HG03025 (cell line): ENCODE measurements at regions not wholly inside any gene's neighbourhood (a gene's known extent, or its start where the extent isn't known, plus 50 kb on each side); places are given as distances from the start of the nearest gene placed in this dataset.
"Not testable (repeated sequence)": the region's sequence is repeated elsewhere in the genome, so short reads cannot be mapped to it uniquely, and the experiment has no call there.

ENCODE experiments used
- ATAC-seq: cut with Tn5 transposase; IDR thresholded peaks from one replicate; pipeline ENCODE4 v1.9.1; 2021; ENCODE audit warnings: mild to moderate bottlenecking, moderate library complexity; ENCODE audit not compliant: unreplicated experiment, low FRiP score

DNA sequence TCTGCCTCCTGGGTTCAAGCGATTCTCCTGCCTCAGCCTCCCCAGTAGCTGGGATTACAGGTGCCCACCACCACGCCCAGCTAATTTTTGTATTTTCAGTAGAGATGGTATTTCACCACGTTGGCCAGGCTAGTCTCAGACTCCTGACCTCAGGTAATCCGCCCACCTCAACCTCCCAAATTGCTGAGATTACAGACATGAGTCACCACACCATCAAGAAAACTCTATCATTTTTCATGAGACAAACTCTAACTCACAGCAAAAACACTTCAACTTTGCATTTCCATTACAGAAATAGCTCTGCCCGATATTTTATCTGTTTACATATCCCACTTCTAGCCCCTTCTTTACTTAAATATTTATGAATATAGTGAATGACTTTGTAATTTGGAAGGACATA lies 561.1 kb downstream of the TMX3 start:
- ATAC-seq: not testable (repeated sequence)

DNA sequence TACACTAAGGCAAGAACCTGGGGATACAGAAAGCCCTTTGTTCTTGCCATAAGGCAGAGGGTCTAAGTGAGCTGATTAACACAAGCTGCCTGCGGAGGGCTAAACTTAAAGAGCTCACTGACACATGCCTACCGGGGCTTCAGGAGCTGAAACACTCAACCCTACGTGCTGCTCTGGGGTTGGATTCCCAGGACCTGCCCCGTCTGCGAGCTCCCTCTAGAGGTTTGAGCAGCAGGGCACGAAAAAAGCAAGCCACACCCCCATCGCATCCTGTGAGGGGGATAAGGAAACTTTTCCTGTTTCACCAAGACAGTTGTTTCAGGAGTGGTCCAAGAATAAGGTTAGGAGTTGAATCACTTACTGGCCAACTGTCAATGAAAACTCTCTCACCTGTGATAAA lies 562.1 kb downstream of the TMX3 start:
- no peak for ATAC-seq

DNA sequence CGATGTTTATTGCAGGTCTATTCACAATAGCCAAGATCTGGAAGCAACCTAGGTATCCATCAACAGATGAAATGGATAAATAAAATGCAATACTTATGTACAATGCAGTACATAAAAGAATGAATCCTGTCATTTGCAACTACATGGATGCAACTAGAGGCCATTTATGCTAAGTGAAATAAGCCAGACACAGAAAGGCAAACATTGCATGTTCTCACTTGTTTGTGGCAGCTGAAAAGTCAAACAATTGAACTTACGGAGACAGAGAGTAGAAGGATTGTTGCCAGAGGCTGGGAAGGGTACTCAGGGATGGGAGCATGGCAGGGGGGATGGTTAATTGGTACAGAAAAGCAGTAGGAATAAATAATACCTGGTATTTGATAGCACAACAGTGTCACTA lies 563.9 kb downstream of the TMX3 start:
- no peak for ATAC-seq

DNA sequence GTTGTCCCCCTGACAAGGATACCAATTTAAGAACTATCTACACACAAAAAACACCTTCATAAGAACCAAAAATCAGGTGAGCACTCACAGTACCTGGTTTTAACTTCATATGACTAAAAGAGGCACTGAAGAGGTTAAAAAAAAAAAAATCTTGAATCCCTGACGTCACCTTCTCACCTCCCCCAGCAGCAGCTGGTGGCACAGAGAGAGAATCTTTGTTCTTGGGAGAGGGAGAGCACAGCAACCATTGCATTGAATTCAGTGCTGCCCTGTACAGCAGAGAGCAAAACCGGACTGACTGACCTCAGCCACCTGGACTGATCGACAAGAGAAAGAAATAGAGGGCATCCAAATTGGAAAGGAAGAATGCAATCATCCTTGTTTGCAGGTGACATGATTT lies 566.0 kb downstream of the TMX3 start:
- ATAC-seq: no peak

DNA sequence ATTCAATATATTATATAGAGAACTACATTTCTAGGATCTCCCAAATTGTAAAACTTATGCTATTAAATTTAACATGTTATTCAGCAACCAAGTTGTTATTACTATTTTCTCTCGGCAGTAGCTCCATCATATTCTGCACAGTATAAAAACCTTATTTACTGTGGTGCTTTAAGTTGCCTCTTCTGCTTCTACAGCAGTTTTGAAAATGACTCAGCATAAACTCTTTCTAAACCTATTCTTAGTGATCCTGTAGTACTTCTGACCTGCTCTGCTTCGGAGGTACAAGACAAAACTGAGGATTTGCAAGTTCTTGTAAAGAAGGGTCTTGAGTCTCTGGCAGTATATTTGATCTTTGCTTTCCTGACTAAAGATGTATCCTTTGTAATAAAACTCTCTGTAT lies 567.2 kb downstream of the TMX3 start:
- ATAC-seq: no peak

DNA sequence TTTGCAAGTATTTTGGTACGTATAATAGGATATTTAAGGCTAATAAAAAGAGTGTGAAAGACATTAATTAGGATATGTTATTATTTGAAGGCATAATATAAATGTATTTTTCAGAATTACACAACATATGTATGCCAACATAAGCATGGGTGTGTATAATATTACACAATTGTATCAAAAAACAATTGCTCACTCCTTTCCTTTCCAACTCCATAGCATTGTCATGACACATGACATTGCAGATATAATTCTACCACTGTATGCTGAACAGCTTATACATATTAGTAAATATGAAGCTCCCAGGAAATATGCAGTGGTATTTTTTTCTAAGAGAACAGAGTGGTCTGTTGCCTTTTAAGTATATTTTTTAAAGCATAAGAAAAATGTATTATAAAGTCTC lies 593.1 kb downstream of the TMX3 start:
- ATAC-seq: no peak

DNA sequence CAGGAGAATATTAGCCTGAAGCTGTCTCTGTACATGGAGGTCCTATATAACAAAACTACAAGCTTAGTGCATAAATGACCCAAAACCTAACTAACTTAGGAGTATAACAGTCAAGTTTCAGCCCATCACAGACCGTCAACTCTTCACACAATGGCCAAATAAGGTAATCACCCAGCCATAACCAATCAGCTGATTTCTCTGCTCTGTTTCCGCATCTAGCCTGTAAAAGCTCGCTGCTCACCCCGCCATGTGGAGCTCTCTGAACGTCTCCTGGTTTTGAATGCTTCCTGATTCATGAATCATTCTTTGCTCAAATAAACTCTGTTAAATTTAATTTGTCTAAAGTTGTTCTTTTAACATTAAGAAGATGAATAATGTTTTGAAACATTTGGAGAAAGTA lies 593.6 kb downstream of the TMX3 start:
- no peak for ATAC-seq

DNA sequence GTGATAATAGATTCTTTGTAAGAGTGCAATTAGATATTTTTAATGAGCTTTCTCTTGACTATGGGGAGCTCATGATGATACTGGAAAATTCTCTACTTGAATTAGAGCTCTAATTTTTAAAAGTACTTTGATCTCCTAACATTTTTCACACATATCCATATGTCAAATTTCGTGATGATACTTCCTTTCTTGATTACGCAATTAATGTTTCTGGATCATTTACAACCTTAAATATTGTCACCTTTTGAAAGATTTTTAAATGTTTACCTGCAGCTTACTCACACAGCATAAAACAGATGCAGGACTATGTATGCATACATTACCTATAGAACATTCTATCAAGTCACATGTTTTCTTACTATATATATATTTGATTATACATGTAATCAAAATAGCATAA lies 598.5 kb upstream of the DSEL start:
- no peak for ATAC-seq

DNA sequence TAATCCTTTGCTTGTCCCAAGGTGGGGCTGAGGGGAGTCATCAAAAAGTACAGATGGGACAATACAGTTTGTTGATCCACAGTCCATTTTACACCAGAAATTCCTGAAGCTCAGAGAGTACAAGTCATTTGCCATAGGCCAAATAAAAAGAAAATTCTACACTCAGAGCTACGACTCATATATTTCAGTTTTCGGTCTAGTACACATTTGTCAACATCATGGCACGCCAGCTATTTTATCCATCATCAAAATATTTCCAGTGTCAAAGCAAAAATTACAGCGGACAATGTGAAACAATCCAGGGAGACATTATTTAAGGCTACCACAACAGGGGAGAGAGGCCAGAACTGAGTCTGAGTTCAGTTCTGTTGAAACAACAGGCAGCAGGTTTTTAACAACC lies 587.5 kb upstream of the DSEL start:
- no peak for ATAC-seq

DNA sequence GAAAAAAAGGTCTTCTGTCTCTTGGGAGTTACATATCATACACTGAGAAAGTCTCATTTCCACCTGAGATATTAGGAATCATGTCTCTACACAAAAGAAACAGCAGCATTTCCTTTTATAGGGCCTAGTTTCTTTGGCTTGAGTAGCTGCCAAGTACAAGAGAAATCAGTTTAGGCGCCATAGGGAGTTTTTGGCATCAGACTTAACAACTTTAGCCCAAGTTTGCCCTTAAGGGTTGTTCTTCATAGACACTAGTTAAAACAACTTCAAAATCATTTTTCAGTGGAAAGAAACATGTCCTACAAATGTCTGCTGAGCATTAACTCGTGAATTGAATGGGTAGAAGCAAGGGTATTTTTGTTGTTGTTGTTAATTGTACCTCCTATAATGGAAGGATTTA lies 587.0 kb upstream of the DSEL start:
- no peak for ATAC-seq

DNA sequence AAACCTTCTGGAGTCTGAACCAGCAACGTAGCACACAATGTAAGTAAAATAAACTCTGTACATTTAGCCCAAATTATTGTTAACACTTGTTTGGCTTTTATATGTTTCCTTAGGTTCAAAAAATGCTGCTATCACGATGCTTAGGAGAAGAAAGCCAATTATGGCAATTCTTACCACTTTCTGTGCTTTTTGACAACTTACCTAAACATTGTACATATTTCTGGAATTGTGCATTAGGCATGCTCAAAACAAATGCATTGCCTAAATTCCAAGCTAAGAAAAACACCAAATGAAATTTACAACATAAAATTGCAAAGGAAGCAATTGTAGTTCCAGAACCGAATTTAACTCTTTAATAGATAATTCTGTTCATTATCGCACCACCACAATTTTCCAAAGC lies 585.6 kb upstream of the DSEL start:
- no peak for ATAC-seq

DNA sequence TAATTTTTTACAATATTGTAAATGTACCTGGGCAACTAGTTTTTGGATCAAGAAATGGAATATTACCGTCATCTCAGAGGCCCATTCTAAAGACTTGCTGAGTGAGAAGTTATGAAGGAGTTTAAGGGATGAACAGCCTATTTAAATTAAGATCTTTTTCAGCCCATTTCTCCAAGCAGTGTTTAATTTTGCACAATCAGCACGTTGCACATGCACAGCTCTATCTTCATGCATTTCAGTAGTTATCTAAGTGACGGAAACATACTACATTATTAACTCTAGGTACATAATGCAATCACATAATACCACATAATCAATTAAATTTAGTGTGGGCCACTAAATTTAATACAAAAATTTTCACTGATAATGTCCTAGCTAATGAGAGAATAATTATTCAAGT lies 582.1 kb upstream of the DSEL start:
- no peak for ATAC-seq

DNA sequence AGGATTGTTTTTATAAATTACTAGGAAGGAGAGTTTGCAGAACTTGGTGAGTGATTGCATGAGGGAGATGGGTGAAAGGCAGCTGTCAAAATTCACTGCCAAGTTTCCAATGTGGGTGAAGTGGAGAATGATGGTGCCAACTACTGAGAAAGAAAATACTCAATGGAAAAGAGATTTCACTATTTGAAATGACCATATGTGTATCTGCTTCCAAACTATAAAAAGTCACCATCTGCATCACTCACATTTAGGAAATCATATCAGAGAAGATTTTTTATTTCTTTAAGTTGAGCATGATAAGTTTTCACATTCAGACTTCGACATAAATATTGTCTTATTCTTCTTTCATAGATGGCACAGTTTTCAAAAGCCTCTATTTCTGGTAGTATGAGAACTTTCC lies 570.0 kb upstream of the DSEL start:
- ATAC-seq: no peak

DNA sequence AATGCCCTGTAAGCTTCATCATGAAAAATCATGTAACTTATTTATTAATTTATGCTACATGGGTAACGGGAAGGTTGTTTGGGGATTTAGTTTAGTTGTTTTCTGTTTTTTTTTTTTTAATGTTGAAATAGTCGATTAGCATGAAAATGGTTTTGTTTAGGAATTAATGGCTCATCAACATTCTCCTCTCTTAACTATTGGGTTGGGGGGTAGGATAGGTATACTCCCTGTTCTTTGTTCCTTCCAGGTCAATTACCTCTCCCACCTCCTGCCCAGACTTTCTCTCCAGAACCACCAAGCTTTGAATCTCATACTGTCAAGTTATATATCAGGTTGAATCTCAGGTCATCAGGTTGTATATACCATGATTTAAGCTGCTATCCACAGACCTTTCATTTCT lies 568.7 kb upstream of the DSEL start:
- no peak for ATAC-seq

DNA sequence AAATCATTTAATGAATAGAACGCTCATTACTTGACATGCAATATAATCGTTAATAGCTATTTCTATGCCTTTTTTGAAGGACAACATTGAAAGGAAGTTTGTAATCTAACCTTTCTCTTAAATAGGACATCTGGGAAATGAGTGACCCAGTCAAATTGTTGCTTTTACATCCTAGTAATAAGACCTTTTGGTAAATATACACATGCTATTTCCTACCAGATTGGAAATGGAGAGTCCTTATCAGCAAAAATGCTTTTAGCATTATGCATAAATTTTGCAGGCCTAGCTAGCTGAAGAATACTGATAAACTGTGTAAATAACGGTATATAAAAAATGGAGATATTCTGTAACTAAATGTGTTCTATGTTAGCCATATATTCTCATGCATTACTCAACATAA lies 567.3 kb upstream of the DSEL start:
- ATAC-seq: no peak

DNA sequence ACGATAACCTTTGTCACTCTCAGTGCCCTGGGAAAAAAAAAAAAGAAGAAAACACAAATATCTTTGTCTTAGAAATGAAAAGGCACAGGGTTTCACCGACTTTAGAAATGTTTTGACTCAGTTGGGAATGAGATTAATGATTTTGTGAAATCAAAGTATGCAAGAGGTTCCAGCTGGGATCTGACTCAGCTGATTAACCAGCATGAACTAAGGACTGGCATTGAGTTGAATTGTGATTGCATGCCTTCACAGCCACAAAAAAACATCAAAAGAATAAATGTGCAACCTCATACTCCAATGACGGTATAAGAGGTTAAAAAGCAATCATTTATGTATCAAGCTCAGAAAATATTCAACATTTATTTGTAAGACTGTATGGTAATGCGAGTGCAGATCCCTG lies 566.6 kb upstream of the DSEL start:
- ATAC-seq: no peak

DNA sequence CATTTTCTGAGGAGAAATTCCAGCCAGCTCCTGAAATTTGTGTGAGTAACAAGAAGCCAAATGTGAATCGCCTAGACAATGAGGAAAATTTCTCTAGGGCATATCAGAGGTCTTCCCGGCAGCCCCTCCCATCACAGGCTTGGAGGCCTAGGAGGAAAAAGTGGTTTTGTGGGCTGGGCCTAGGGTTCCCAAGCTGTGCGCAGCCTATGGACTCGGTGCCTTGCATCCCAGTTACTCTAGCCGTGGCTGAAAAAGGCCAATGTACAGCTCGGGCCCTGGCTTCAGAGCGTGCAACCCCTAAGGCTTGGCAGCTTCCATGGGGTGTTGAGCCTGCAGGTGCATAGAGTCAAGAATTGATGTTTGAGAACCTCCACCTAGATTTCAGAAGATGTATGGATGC lies 556.2 kb upstream of the DSEL start:
- ATAC-seq: no peak

DNA sequence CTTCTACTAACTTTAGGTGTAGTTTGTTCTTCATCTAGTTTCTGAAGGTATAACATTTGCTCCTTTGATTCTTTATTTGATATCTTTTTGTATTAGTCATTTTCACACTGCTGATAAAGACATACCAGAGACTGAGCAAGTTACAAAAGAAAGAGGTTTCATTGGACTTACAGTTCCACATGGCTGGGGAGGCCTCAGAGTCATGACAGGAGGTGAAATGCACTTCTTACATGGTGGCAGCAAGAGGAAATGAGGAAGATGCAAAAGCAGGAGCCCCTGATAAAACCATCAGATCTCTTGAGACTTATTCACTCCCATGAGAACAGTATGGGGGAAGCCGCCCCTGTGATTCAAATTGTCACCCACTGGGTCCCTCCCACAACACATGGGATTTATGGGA lies 544.4 kb upstream of the DSEL start:
- ATAC-seq: no peak

DNA sequence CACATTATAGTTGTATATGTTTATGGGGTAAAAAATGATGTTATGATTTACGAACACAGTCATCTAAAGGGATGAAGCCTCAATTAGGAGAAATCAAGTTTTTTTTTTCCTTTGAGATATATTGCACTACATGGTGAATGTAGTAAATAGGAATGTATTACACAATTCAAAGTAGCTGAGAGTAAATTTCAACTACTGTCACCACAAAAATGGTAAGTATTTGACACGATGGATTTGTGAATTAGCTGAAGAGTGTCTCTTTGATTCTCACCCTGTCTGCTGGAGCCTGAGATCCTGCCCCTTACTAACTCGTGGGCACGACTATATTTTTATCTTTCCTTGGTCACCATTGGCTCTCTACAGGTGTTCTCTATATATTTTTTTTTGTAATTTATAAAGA lies 540.4 kb upstream of the DSEL start:
- ATAC-seq: no peak

DNA sequence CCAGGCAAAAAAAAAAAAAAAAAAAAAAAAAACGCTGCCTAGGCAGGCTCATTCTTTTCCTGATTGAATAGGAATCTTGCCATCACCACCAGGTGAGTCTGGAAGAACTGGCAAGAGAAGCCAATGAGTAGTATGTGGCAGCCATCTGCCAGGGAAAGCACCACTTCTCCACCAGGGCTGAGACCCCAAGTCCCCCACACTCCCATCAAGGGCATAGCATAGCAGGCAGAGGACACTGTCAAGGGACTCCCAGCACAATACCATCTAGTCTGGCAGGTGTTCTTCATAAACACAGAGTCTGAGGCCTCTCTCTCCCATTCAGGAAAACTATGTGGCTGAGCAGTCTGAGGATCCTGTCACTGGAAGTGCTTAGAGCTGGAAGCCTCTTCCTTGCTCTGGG lies 538.1 kb upstream of the DSEL start:
- no peak for ATAC-seq

DNA sequence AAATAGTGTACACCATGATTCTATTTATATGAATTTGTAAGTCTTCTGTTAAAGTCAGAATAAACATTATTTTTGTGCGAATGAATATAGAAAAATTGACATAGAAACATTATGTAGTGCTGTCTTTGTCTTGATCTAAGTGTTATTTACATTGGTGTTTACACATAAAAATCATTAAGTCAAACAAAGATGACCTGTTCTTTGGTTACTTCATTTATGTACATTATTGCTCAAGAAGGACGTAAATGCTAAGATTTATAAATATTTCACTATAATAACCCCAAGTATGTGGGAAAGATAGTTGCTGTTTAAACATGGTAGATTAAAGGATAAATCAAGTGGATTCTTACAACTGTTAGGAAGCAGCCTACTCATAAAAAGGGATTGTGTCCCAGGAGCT lies 536.8 kb upstream of the DSEL start:
- ATAC-seq: no peak

DNA sequence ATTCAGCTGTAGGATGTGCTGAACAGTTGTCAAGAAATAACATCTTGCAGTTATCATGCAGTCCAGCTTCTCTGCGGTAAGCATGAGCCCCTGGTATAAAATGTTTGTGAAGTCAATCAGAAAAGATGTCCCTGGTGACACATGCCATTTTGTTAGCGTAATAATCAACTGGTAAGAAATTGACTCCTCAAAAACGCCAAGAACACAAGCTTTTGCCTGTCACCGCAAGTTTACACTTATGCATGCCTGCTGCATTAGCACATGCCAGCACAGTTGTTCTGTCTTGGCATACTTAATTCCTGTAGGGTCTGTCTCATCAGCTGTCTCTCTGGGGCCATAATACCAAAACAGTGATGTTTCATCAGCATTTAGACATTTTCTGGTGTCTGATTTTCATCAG lies 524.8 kb upstream of the DSEL start:
- no peak for ATAC-seq

DNA sequence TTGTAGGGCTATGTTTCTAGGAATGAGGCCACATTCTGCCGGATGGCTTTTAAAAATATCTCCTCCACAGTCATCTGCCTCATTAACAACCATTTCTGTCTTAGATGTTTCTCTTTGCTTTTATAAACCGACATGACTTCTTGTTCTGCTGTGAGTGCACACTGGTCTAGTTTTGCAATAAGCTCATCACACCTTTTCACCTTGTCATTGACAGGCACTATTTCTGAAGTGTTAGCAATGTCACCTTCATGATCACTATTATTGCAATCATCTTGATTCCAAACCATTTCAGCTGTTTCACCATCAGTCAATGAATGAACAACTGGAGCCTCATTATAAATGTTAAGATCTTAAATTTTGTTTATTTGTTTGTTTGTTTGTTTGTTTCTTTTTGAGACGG lies 523.7 kb upstream of the DSEL start:
- no peak for ATAC-seq
